ENCODE measurements at regions not wholly inside any gene's neighbourhood (a gene's known extent, or its start where the extent isn't known, plus 50 kb on each side); places are given as distances from the start of the nearest gene placed in this dataset.

- no peak for TF ChIP-seq NR2F2 (IDR thresholded peaks at IDR 0.05)
- no peak for TF ChIP-seq SP1 (IDR thresholded peaks at IDR 0.05)
- TF ChIP-seq FOXA1 (IDR thresholded peaks at IDR 0.05) = no peak
- no peak for TF ChIP-seq ATF3 (IDR thresholded peaks at IDR 0.05)
- TF ChIP-seq CTCF (IDR thresholded peaks at IDR 0.05; ENCODE audit: low read depth, low read length, missing input control) = no peak
- TF ChIP-seq RAD21 (IDR thresholded peaks at IDR 0.05) = no peak
- no peak for TF ChIP-seq MAX (IDR thresholded peaks at IDR 0.05)
- no peak for TF ChIP-seq GABPA (IDR thresholded peaks at IDR 0.05 in 1 of 2, conservative IDR thresholded peaks at IDR 0.05 in 1 of 2)
- no peak for TF ChIP-seq EGR1 (IDR thresholded peaks at IDR 0.05; ENCODE audit: low read depth in 2 of 2)
- no peak for TF ChIP-seq JUND (IDR thresholded peaks at IDR 0.05)
- no peak for TF ChIP-seq YY1 (IDR thresholded peaks at IDR 0.05)
- TF ChIP-seq HNF4A (conservative IDR thresholded peaks at IDR 0.05) = no peak
- no peak for TF ChIP-seq HNF4G (IDR thresholded peaks at IDR 0.05)
- no peak for TF ChIP-seq ZBTB33 (IDR thresholded peaks at IDR 0.05)
- TF ChIP-seq FOXA2 (IDR thresholded peaks at IDR 0.05) = no peak
- TF ChIP-seq REST (IDR thresholded peaks at IDR 0.05) = no peak
- TF ChIP-seq TAF1 (conservative IDR thresholded peaks at IDR 0.05) = no peak
- TF ChIP-seq RXRA (IDR thresholded peaks at IDR 0.05) = no peak
- no peaks in the 10 kb centered on the region for H3K9me3 ChIP-seq (ENCODE audit: control insufficient read depth in 4 of 4, low read length in 3 of 4)
- H3K4me1 ChIP-seq (ENCODE audit: control insufficient read depth in 4 of 4, insufficient read depth in 4 of 4, low read length in 3 of 4) = no peaks in the 10 kb centered on the region
- no peak overlapping the region for H3K4me3 ChIP-seq (ENCODE audit: low read depth in 1 of 3, low read length in 3 of 3)
- no peaks in the 10 kb centered on the region for H3K36me3 ChIP-seq (ENCODE audit: control insufficient read depth in 4 of 4, insufficient read depth in 3 of 4, low read depth in 1 of 4, low read length in 3 of 4)
- H3K27ac ChIP-seq (ENCODE audit: low read depth in 1 of 2, low read length in 2 of 2) = no peak overlapping the region
- no peak overlapping the region for H3K9ac ChIP-seq (ENCODE audit: low read depth in 1 of 2, low read length in 2 of 2)
- 83% methylated on average over 2 of the region's 2 CpGs for WGBS
- DNase-seq (ENCODE audit: low spot score) = no peak
- H3K27me3 ChIP-seq (ENCODE audit: control insufficient read depth in 4 of 4, insufficient read depth in 4 of 4, low read length in 3 of 4) = no peaks in the 10 kb centered on the region
These were observed 201.3 kb upstream of the SLITRK6 start for GRCh38 chr13:86000546-86000945.

Data from liver (tissue), 8 donors.